GM18505 (cell line): ENCODE measurements at regions not wholly inside any gene's neighbourhood (a gene's known extent, or its start where the extent isn't known, plus 50 kb on each side); places are given as distances from the start of the nearest gene placed in this dataset.

Experiments
- ATAC-seq: cut with Tn5 transposase; IDR thresholded peaks from one replicate; pipeline ENCODE4 v1.9.1; 2021; ENCODE audit not compliant: unreplicated experiment
- POLR2A ChIP-seq: IDR thresholded peaks from 4 replicates; pipeline ENCODE4 v1.6.1; 2011; ENCODE audit warnings: borderline replicate concordance; ENCODE audit not compliant: insufficient read depth, insufficient read length; ENCODE audit errors: extremely low read depth

- no peak for TF ChIP-seq POLR2A
- no peak for ATAC-seq
Observed at GRCh38 chr19:28886708-28887107, 326.2 kb downstream of the UQCRFS1 start.

- no peak for ATAC-seq
- no peak for TF ChIP-seq POLR2A
Observed at GRCh38 chr19:28885965-28886364, 327.0 kb downstream of the UQCRFS1 start.

DNA sequence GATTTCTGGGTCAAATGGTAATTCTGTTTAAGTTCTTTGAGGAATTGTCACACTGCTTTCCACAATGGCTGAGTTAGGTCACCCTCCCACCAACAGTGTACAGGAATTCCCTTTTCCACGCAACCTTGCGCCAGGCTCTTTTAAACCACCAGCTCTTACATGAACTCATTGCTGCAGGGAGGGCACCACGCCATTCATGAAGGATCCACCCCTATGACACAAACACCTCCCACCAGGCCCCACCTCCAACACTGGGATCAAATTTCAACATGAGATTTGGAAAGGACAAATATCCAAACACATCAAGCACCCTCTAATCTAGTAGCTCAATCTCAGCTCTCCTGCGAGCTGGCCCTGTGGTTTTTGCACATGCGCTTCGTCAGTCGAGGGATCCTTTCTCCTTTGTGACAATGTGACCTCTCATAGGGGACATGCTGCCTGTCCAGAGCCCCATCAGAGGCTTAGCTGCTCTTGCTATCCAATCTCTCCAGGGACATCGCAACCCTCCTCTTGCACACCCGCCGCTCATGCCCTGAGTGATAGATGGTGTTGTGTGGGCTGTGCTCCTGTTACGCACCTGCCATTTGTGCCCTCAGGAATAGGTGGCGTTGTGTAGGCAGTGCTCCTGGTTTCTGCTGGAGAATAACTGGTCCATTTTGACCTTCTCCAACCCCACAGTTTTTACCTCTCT, 328.0 kb downstream of the UQCRFS1 start:
- no peak for TF ChIP-seq POLR2A
- ATAC-seq = no peak

GRCh38 chr19:28883241-28883693, 329.7 kb downstream of the UQCRFS1 start:
- no peak for TF ChIP-seq POLR2A
- ATAC-seq = no peak

DNA sequence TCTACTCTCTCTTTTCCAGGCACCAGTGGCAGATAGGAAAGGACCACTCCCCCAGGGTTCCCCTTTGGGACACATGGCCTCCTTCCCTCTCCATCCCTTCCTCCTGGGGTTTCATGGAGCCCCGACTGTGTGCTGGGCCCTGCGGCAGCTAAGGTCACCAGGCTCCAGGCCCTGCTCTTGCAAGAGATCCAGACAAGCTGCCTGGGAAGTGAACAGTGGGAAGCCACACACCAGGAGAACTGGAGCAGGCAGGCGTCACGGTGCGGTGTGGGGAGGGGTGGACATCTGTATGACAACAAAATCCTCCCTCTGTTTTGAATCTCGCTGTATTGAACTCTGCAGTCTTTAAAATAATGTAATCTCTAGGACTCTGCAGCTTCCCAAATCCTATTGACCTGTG, 330.1 kb downstream of the UQCRFS1 start:
- no peak for ATAC-seq
- no peak for TF ChIP-seq POLR2A

DNA sequence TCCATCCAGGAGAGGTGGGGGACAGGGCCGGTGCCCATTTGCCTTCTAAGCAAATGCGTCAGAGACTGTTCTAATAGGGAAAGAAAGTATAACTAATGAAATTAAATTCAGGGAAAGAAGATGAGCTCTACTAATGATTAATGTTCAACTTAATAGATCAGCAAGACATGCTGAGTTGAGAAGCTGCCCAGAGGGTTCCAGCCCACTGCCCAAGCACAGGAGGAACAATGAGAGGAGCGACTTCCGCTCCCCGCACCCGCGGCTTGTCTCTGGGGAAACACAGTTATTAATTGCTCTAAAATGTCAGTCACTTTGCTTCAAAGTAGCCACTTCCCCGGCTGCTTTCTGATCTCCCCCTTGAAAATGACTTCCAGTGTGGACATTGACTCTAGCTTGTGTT, 331.3 kb downstream of the UQCRFS1 start:
- ATAC-seq = no peak
- TF ChIP-seq POLR2A = no peak

DNA sequence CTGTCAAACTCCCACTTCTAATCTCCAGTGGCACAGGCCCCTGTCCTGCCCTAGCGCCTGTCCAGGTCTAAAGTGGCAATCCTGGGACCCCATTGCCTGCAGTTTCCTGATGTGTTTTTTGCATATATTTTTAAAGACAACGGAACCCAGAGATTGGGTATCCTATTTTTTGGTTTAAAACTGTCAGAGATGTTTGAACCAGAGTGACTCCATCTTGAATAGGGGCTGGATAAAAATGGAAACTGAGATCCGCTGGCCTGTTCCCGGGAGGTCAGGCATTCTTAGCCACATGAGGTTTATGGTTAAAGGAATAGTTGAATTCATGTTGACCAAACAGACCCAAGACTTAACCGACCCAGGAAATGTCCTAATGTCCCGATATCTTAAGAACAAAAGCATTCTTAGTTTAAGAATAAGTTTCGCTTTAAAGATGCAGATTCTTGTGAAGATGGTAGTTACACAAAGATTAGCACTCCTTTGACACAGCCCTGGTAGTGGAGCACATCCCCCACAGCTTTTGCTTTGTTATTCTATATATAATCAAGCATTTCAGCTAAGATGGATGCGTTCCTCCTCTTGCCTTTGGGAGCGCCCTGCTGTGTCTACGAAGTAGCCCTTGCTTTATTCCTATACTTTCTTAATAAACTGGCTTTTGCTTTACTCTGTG, 332.1 kb downstream of the UQCRFS1 start:
- no peak for ATAC-seq
- TF ChIP-seq POLR2A = no peak

GRCh38 chr19:28878862-28879566, 333.9 kb downstream of the UQCRFS1 start:
- no peak for ATAC-seq
- TF ChIP-seq POLR2A = no peak

GRCh38 chr19:28876609-28877123, 336.3 kb downstream of the UQCRFS1 start:
- TF ChIP-seq POLR2A = no peak
- no peak for ATAC-seq

DNA sequence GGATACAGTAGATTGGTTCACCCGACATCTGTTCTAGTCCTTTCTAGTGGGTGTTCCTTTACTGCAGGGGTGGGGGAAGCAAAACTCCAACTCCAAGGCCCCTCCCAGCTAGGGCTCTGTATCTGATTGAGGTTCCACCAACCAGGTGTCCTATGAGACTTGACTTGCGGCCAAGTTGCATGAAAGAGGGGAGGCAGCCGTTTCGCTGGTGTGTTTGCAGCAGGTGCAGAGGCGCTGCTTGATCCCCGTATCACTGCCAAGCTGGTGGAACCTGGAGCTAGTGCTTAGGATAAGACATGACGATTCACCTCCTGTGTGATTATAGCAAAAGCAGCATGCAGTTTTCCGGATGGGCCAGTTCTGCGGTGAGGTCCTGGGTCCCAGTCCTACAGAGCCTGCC, 338.2 kb downstream of the UQCRFS1 start:
- no peak for TF ChIP-seq POLR2A
- ATAC-seq = no peak

GRCh38 chr19:28873301-28873700, 339.6 kb downstream of the UQCRFS1 start:
- no peak for ATAC-seq
- no peak for TF ChIP-seq POLR2A

DNA sequence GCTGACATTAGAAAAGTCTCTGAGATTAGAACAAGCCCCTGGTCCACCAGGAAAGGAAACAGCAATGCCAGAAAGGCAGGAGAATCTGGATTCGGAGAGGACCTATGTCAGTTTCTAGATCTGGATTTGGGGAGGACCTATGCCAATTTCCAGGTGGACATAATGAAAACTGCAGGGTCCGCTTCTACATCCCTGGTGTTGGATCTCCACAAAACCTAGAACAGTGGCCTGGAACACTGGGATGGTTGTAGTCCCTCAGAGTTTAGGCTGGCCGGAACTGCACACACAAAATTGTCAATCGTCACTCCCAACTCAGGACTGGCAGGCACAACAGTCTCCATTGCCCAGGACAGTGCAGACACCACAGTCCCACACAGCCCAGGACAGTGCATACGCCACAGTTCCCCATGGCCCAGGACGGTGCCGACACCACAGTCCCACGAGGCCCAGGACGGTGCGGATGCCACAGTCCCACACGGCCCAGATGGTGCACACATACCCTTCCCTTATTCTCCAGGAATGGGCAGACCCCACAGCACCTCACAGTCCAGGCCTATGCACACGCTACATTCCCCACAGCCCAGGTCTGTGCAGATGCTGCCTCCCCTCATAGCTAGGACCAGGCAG, 341.7 kb downstream of the UQCRFS1 start:
- no peak for ATAC-seq
- TF ChIP-seq POLR2A = no peak

DNA sequence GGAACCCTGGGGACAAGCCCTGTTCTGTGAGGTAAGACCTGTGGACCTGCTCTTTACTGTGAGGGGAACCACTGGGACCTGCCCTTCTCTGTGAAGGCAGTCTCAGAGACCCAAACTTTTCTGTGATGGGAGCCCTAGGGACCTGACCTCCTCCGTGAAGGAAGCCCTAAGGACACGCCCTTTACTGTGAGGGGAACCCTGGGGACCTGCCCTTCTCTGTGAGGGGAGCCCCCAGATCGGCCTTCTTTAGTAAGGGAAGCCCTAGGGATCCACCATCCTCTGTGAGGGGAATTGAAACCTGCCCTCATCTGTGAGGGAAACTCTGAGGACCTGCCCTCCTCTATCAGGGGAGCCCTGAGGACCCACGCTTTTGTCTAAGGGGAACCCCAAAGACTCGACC, 343.5 kb downstream of the UQCRFS1 start:
- no peak for TF ChIP-seq POLR2A
- ATAC-seq = no peak
